NCI-H2081 (cell line): ENCODE measurements at regions not wholly inside any gene's neighbourhood (a gene's known extent, or its start where the extent isn't known, plus 50 kb on each side); places are given as distances from the start of the nearest gene placed in this dataset.
A peak's percentile ranks its signal among the peaks of the same experiment; 100 is the strongest.

Source experiments
- DNase-seq, 2 experiments: peaks; one replicate each; lab custom pipeline; 2025; lab: John Stamatoyannopoulos, UW

DNA sequence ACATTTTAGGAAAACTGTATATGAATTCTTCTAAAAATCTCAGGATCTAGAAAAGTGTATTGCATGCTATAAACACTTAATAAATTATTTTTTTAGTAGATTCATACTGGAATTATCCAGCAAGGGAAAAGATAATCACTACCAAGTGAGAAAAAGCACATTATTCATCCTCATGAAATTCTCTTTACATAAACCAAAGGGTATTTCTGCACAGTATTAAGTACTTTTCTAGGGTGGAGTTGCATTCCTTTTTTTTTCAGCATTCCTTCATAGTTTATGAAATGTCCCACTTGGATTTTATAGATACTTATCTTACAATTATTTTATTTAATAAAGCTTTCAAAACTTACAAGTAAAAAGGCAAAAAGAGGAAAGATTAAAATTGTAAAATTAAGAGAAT, 403.3 kb downstream of the HGF start:
- no peak for DNase-seq

DNA sequence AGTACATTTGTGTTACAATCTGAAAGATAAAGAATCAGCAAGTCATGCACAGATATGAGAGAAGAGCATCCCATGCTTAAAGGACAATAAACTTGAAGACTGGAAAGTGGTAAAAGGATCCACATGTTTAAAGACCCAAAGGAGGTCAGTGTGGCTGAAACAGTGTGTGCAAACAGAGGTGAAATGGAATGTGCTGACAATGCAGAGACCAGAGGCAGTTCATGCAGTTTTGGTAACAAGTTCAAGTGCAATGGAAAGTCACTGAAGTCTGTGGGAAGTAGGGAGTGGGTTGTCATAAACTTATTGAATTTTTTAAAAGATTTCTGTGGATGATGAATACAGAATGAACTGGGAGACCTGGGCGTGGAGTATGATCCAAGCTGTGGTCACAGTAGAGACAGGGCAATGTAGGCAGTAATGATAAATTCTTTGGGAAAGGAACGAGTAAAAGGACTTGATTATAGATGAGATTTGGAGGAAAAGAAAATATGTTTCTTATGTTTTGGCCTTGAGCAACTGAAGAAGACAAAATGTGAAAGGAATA, 408.0 kb downstream of the HGF start:
- DNase-seq = no peak

DNA sequence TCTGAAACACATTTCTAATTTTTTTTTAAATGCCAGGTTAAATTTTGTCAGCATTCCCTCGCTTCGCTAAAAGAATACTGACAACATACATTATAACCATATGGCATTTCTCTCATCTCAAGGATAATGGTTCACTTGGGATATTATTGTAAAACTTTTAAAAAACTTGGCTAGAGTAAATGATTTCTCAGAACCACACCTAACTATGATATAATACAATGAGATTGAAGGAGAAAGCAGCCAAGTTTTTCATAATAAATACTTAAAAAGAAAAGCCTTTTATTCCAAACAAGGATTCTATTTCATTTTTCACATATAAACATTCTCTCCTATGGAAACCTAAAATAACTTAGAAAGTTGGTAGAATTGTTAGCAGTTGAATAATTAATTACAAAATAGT, 413.9 kb downstream of the HGF start:
- no peak for DNase-seq

DNA sequence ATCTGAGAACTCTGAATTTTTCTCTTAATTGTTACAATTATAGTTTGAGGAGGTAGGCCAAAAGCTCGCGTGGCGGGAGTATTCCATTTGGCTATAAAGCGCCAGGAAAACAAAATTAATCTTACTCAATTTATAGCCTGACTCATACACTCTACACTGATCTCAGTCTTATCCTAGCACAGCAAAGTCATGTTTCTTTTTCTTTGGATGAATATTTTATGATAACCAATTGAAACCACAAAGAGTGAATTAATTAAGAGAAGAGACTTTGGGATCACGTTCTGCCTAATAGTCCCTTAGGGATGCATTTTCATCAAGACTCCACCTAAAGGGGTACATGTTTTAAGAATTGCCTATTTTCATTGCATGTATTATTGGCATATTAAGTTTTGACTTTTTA, 420.8 kb downstream of the HGF start:
- no peak for DNase-seq

DNA sequence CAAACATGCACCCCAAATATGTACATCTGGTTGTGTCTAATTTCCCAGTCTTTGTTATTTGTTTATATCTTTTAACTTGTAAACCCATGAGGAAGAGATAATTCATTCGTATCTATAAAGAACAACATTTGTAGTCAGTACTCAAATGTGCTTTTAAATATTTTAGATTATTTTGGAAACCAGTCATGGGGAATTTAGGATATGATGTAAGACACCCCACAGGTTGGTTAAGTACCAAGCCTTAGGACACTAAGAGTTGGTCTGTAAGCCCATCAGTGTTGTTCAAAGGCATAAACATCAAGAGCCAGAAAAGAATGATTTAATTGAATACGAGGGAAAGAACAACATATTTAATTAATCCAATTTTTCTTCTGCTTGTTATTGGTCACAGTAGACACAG, 421.1 kb upstream of the SEMA3C start:
- DNase-seq = no peak

DNA sequence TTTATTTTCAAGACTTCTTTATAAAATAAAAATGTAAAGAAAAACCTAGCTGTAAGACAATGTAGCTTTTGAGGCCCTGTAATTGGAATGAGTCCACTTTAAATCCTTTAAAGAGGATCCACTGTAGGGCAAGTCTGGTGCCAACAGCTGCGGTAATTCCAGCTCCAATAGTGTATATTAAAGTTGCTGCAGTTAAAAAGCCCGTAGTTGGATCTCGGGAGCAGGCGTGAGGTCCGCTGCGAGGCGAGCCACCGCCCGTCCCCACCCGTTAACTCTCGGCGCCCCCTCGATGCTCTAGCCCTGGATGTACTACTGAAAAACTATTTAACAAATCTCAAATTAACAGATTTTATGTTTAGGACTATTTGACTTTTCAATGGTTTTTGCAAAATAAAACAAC, 414.7 kb upstream of the SEMA3C start:
- DNase-seq = no peak

DNA sequence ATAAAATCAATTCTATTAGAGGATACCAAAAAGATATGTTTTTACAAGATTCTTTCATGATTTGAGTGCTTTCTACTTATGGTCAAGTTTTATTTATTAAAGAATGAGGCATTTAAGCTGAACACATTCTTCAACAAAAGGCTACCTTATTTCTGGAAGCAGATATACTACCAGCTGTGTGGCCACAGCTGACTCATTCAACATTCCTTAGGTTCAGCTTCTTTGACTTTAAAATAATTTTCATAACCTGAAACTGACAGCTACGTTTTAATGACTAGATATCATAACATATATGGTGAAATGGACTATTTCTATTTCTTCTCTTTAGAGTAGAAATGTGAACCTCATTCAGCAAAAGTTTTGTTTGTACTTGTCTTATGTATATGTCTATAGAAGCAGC, 414.2 kb upstream of the SEMA3C start:
- no peak for DNase-seq

DNA sequence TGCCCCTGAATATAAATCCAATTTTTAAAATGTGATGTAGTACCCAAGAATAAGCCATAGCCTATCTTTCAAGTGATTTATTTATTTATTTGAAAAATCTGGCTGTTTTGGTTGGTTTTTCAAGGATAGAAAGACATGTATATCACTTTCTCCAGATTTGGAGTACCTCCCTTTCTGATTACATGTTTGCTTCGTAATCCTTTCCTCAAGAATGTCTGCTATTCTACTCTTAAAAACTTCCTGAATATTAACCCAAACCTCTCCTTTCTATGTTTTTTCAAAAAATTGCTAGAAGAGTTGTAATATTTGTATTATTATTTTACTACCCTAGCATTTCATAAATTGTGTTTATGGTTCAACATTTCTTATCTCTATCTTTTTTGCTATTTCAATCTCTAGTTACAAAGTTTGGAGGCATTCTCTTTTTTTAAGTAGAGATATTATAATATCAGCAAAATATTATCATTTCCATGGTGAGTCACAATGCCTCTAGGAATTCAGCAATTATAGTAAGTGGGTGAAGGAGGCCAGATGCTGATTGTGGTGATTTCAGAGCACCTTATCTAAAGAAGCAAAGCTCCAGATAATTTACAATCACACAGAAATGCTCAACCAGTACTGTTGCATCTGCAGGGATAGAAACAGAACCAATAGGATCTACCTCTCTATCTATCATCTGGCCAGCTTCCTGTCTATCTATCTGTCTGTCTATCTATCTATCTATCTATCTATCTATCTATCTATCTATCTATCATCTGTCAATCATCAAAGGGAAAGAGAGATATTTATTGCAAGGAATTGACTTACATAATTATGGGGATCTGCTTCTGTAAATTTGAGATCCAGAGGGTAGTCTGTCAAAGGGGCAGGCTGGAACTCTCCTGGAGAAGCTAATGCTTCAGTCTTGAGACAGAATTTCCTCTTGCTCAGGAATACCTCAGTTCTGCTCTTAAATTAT, 412.5 kb upstream of the SEMA3C start:
- no peak for DNase-seq

DNA sequence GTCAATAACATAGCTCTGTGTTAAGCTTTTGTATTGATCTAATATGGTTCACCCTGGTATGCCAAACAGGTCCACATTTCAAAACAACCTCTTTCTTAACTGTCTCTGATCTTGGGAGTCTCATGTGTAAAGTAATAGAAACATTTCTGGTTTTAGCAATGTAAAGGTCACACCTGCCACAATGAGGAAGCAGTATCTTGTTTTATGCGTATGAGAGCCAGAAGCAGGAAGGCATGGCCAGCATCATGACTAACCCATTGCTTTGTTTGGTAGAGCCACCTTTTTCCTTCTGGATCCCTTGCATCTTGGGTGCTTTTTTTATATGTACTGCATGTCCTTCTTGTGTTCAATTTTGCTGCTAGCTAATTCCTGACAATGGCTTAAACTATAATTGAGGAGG, 411.3 kb upstream of the SEMA3C start:
- DNase-seq = no peak

DNA sequence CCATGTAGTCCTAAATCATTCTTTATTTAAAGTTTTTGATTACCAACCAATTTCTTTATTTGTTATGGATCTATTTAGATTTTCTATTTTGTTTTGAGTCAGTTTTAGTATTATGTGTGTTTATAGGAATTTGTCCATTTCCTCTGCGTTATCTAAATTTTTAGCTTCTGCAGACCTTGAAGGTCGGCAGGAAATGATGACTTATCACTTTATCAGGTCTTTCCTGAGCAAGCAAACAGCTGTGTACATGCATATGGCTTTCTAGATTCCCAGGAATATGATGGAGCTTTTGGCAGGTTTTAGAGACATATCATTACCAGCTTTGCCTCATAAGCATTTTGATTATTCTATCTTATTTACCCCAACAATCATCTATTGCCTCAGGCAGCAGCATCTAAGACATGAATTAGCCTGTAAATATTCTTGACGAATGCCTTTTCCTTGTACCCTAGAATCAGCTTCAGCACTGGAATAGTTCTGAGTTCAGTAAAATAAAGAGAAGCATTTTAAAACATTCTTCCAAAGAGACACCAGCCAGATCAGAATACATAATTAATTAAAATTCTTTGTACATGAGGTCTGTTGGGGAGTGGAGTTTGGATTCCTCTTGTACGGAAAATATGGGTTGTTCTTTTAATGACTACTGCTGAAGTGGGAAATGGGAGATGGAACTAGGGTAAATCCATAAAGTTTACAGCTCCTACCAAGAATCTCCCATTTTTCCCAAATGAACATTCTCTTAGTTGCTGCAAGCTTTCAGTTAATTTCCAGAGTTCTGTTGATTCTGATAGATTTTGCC, 408.8 kb upstream of the SEMA3C start:
- DNase-seq = no peak

DNA sequence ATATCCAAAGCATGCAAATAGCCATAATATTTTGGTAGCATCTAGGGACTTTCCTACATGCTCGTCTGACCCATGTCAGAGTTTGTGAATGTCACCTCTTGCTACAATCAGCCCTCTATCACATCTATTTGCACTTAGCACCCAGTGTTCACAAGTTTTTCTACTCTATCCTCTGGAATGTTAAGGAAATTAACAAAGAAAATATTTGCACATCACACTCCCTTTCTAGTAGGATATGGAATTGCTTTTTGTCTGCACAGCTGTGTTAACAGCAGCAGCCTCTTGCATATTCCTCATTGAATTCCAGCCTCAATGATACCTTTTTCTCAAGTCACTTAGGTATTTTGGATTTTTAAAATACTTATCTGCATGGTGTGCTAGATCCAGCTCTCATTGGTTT, 403.1 kb upstream of the SEMA3C start:
- no peak for DNase-seq

DNA sequence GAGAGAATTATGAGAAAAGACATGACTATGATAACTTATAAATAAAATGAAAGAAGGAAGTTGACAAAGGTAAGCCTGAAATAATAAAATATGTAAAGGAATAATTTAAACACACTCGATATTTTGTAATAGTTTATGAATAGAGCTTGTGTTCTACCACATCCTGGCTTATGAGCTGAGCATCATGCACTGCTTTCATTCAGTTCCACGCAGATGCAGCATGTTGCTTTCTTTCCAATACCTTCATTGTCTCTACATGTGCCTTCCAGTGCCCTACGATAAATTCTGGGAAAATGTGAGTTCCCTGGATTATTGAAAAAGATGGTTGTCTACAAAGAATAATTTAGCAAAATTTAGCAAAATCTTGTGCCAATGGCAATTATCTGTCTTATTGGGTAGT, 398.9 kb upstream of the SEMA3C start:
- DNase-seq = no peak

DNA sequence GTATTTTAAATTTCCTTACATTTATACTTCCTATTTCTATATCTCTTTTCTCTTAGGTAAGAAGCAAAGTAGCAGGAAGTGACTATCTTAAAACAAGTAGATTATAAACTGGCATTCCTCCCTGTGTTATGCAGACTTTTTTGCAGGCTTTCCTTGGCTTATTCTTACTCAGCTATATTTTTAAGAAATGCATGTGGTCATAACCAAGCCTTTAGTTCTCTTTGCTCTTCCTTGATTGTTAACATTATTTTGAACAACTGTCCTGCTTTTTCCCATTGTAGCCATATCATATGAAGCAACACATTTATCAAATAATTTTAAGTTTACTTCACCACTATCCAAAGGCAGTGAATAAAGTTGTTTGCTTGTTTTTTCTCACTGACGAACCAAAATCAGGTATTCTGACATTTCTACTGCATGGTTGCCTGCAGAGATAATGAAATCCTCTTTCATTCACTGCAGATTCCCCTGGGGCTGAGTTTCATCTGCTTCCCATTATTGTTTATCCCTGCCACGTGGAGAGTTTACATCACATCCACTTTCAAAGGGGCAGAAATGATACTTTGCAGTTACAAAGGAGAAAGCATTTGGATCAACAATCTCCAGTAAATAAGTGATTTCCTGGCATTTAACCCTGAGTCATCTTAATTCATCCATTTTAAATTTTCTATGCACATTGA, 389.9 kb upstream of the SEMA3C start:
- DNase-seq = peak; percentile 44 to 57

DNA sequence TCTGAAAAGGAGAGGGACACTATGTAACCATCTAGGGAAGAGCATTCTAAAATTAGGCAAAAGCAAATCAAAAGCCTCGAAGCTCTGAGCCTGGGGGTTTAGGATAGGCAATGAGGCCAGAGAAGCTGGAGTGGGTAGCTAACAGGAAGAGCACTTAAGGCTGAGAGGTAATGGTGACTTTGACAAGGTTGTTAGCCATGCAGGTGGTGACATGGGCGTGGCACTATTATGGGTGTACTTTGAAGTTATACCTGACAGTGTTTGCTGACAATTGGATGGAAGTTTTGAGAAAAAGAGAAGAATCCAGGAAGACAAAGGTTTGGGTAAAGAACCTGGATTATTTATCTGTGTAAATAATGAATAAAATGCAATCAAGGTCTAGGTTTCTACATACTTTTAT, 383.0 kb upstream of the SEMA3C start:
- DNase-seq = no peak

DNA sequence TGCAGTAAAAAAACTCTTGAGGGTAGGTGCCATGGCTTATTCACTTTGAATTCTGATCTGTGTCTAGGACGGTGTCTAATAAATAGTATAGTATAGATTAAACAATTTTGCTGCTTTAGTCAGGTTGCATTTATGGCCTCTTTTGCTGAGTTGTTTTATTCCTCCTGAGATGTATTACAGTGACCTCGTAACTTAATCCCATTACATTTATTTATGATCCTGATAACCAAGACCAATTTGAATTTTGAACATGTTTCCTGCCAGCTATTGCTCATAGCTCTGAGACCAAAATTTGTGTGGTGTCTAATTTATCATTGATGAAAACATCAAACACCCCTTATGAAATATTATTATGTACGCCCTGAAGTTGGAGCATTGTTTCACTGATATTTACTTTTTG, 381.9 kb upstream of the SEMA3C start:
- no peak for DNase-seq

DNA sequence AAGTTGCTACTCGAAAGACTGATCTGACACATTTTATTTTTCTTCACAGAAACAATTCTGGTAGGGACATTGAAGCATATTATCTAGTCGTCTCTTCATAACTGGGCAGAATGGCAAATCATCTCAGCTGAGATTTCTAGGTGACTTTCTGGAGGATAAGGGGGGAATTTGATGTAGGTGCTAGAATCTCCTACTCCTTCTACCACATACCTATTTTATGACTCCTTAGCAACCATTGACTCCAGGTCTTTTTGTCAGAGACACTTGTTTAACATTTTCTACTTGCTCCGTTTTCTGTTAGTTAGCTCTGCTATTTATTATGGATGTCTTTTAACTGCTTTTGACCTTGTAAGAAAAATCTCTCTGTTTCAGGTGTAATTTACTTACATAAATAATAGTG, 380.9 kb upstream of the SEMA3C start:
- no peak for DNase-seq

DNA sequence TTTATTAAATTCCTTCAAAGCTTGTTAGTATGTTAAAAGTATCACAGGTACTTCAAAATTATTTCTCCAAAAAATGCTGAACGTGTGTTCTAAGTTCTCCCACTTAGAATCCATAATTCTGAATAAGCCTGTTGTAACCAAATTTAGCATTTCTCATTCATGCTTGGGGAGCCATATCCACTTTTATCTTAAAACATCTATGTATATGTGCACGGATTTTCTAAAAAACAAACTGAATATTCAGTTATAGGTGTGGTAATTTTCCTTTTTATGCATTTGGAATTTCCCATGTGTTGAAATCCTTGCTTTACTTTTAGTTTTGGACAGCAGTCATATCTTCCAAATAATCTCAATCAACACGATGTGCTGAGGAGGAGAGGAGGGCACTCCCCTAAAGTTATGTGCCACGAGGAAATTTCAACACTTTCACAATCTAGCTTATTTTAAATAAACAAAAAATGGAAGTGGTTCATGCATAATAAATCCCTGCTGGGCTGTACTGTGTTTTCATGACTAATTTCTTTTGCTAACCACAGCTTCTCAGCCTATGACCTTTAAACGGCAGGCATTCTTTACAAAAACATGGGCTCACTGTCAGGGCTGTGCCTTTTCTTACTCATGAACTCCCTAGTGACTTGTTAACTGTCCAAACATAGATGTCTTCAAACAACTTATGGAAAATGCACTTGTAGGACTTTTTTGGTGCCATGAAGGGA, 380.3 kb upstream of the SEMA3C start:
- no peak for DNase-seq

DNA sequence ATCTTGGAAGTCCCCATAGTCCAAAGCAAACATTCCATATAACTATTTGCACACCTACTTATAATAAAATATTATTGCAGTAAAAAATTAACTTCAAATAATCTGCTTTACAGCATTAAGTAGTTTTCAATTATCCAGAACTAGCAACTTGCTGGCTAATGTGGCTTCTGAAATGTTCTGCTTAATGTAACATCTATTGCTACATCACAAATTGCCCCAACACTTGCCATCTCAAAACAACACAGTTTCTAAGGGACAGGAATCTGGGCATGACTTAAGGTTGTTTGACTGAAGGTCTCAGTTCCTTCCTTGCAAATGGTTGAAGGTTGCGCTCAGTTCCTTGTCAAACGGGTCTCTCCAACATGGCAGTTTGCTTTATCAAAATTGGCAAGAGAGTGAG, 378.5 kb upstream of the SEMA3C start:
- DNase-seq = no peak

DNA sequence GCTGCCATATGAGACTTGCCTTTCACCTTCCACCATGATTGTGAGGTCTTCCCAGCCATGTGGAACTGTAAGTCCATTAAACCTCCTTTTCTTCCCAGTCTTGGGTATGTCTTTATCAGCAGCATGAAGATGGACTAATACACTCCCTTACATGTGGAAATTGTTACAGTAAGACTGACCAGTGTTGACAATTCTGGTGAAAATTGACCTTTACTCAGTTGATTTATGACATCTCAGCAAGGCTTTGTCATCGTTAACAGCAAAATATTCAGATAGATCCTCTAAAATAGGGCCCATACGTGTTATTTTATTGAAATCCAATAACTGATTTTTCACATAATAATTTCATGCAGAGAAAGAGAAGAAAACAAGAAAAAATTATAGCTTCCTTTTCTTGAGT, 377.9 kb upstream of the SEMA3C start:
- DNase-seq = no peak

DNA sequence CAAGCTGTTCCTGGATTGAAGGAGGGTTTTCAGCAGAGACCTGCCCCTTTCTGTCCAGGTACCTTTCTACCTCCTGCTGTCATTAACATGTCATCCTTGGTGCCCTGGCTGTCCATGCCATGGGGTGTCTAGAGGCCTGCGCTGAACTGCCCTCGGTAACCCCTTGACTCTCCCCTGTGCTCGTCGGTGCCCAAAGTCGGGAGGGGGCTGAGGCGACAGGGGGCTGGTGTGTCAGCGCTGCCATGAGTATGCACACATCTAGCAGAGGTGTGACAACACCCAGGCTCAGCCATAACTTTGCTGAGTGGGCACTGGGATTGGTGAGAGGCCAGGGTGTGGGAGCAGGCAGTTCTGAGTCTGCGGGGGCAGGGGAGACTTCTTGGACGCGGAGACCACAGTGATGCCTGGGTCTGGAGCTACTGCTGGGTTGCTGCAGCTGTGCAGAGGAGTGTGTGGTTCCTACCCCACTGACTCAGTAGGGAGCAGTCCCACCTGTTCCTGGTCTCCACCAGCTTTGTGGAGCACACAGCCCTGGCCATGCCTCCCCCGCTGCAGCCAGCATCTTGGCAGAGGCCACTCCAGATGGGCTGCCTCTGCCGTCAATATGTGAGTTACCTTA, 376.2 kb upstream of the SEMA3C start:
- no peak for DNase-seq

DNA sequence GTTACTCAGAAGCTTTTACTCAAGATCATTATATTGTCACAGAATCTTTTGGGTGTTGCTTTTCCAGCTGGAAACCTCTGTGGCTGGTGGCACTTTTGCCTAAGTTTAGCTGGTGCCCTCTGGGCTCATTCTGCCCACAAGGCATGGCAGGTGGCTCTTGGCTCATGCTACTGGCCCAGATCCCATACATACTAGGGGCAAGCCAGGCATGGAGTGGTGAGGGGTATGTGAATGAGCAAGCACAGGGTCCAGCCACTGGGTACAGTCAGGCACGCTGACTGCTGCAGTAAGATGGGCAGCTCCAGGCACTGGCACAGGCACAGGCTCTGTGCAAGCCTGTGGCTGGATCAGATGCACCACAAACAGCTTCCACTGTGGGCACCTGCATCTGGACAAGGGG, 375.0 kb upstream of the SEMA3C start:
- DNase-seq = no peak
